CD4-positive, alpha-beta T cell treated with Interleukin-21 for 1 hour (primary cell): ENCODE measurements at regions not wholly inside any gene's neighbourhood (a gene's known extent, or its start where the extent isn't known, plus 50 kb on each side); places are given as distances from the start of the nearest gene placed in this dataset.

Experiments used
- DNase-seq: peaks from one replicate; pipeline ENCODE4 v3.0.0-alpha.2; 2020

- DNase-seq, result no peak
Measured at GRCh38 chr6:104173668-104174067, 686.1 kb downstream of the HACE1 start.

GRCh38 chr6:104170401-104170800, 689.3 kb downstream of the HACE1 start:
- DNase-seq, result no peak

GRCh38 chr6:104166055-104166668, 693.6 kb downstream of the HACE1 start:
- no peak for DNase-seq

GRCh38 chr6:104162036-104162669, 697.6 kb downstream of the HACE1 start:
- no peak for DNase-seq

- no peak for DNase-seq
Measured at GRCh38 chr6:104159045-104159618, 700.6 kb downstream of the HACE1 start.

GRCh38 chr6:104143757-104144156, 716.0 kb downstream of the HACE1 start:
- no peak for DNase-seq

- DNase-seq, result no peak
Measured at GRCh38 chr6:104134876-104135275, 724.8 kb downstream of the HACE1 start.

GRCh38 chr6:104130343-104130742, 729.4 kb downstream of the HACE1 start:
- no peak for DNase-seq

GRCh38 chr6:104126315-104127005, 733.3 kb downstream of the HACE1 start:
- DNase-seq, result no peak

GRCh38 chr6:104123227-104123626, 736.5 kb downstream of the HACE1 start:
- DNase-seq, result no peak

GRCh38 chr6:104118274-104118673, 741.4 kb downstream of the HACE1 start:
- no peak for DNase-seq

- no peak for DNase-seq
Measured at GRCh38 chr6:104109806-104110205, 749.9 kb downstream of the HACE1 start.

GRCh38 chr6:104108634-104109033, 751.1 kb downstream of the HACE1 start:
- DNase-seq, result no peak

GRCh38 chr6:104095661-104096416, 763.9 kb downstream of the HACE1 start:
- DNase-seq, result no peak

GRCh38 chr6:104087765-104088164, 772.0 kb downstream of the HACE1 start:
- DNase-seq, result no peak

- DNase-seq, result no peak
Measured at GRCh38 chr6:104068281-104068680, 791.4 kb downstream of the HACE1 start.

GRCh38 chr6:104064876-104065275, 794.8 kb downstream of the HACE1 start:
- DNase-seq, result no peak

- no peak for DNase-seq
Measured at GRCh38 chr6:104050455-104050854, 809.3 kb downstream of the HACE1 start.

GRCh38 chr6:104046426-104046825, 813.3 kb downstream of the HACE1 start:
- no peak for DNase-seq

GRCh38 chr6:104031346-104031745, 828.4 kb downstream of the HACE1 start:
- no peak for DNase-seq

- DNase-seq, result no peak
Measured at GRCh38 chr6:104022126-104022525, 837.6 kb downstream of the HACE1 start.

GRCh38 chr6:104019075-104019753, 840.5 kb downstream of the HACE1 start:
- no peak for DNase-seq
